Type B pancreatic cell (in vitro differentiated cells): ENCODE measurements at regions not wholly inside any gene's neighbourhood (a gene's known extent, or its start where the extent isn't known, plus 50 kb on each side); places are given as distances from the start of the nearest gene placed in this dataset.
"Not testable (repeated sequence)": the region's sequence is repeated elsewhere in the genome, so short reads cannot be mapped to it uniquely, and the experiment has no call there.

ENCODE experiments used
- DNase-seq: peaks from one replicate; pipeline ENCODE4 v3.0.0; 2021; ENCODE audit warnings: mixed read lengths; ENCODE audit not compliant: unreplicated experiment; ENCODE audit errors: extremely low spot score
- H3K27ac Mint-ChIP-seq: 2 replicates; pipeline ENCODE4 v1.8.0; 2021; ENCODE audit warnings: mild to moderate bottlenecking, mixed read lengths
- H3K27me3 Mint-ChIP-seq: 2 replicates; pipeline ENCODE4 v1.8.0; 2021; ENCODE audit warnings: mixed read lengths
- H3K36me3 Mint-ChIP-seq: 2 replicates; pipeline ENCODE4 v1.8.0; 2021; ENCODE audit warnings: mixed read lengths
- H3K4me1 Mint-ChIP-seq: one replicate; pipeline ENCODE4 v1.8.0; 2021; ENCODE audit warnings: mixed read lengths; ENCODE audit not compliant: unreplicated experiment
- H3K4me3 Mint-ChIP-seq: 2 replicates; pipeline ENCODE4 v1.8.0; 2021; ENCODE audit warnings: mild to moderate bottlenecking, mixed read lengths
- H3K9me3 Mint-ChIP-seq: 2 replicates; pipeline ENCODE4 v1.8.0; 2021; ENCODE audit warnings: mixed read lengths
- TF ChIP-seq, protein P1 (sequence below): fragments of 200-600 bp; sonication (generic); conservative IDR thresholded peaks from 2 replicates; pipeline ENCODE4 v1.5.0; 2021; ENCODE audit warnings: antibody characterized with exemption, mild to moderate bottlenecking

DNA sequence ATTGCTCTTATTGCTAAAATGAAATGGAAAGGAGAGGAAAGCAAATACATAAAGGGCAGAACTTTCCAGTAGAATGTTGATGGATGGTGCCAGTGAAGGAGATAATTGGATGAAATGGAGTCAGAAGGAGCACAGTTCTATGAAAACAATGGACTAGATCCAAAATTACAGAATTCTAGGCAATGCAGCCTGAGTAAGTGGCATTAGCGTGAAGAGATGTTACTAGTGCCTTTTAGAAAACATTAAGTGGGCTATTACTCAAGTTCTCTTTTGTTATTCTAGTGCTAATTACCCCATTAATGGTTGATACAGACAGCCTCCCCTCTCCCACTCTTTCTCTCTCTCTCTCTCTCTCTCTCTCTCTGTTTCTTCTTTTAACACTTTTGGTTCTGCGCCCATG lies 209.5 kb upstream of the RGS17 start:
- Mint-ChIP-seq H3K36me3 (no peaks in the 10 kb centered on the region), H3K4me3 (no peak overlapping the region), H3K4me1 (no peaks in the 10 kb centered on the region), H3K27me3 (no peaks in the 10 kb centered on the region), H3K27ac (no peak overlapping the region), H3K9me3 (peaks cover 8% of the 10 kb centered on the region)
- TF ChIP-seq, protein P1, sequence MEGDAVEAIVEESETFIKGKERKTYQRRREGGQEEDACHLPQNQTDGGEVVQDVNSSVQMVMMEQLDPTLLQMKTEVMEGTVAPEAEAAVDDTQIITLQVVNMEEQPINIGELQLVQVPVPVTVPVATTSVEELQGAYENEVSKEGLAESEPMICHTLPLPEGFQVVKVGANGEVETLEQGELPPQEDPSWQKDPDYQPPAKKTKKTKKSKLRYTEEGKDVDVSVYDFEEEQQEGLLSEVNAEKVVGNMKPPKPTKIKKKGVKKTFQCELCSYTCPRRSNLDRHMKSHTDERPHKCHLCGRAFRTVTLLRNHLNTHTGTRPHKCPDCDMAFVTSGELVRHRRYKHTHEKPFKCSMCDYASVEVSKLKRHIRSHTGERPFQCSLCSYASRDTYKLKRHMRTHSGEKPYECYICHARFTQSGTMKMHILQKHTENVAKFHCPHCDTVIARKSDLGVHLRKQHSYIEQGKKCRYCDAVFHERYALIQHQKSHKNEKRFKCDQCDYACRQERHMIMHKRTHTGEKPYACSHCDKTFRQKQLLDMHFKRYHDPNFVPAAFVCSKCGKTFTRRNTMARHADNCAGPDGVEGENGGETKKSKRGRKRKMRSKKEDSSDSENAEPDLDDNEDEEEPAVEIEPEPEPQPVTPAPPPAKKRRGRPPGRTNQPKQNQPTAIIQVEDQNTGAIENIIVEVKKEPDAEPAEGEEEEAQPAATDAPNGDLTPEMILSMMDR: no peak
- no peak for DNase-seq

DNA sequence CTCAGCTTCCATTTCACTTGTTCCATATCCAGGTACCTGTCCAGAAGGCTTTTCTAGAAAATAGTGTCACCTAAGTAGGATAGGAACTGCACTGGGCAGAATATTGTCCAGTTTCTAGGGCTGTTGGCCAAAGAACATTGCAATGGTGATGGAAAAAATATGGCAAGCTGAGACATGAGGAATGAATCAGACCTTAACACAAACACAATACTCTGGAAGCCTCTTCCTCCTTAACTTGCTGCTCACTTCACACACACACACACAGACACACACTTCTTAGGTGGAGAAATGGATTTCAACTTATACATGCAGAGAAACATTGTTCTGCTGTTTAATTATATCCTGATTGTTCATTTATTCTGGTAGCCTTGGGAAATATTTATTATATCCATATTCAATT lies 203.0 kb upstream of the RGS17 start:
- Mint-ChIP-seq H3K9me3 (peaks cover 8% of the 10 kb centered on the region), H3K4me1 (no peaks in the 10 kb centered on the region), H3K4me3 (no peak overlapping the region), H3K27me3 (no peaks in the 10 kb centered on the region), H3K27ac (no peak overlapping the region), H3K36me3 (no peaks in the 10 kb centered on the region)
- DNase-seq: no peak
- TF ChIP-seq, protein P1: no peak

DNA sequence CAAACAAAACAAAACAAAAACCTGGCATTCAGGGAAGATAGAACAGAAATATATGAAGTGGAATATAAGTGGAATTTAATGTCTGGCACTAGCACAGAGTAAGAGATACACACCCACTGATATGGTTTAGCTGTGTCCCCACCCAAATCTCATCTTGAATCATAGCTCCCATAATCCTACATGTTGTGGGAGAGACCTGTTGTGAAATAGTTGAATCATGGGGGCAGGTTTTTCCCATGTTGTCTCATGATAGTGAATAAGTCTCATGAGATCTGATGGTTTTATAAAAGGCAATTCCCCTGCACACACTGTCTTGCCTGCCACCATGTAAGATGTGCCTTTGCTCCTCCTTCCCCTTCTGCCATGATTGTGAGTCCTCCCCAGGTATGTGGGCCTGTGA lies 200.1 kb upstream of the RGS17 start:
- DNase-seq, H3K4me3 Mint-ChIP-seq, H3K4me1 Mint-ChIP-seq, H3K9me3 Mint-ChIP-seq, H3K27me3 Mint-ChIP-seq, H3K36me3 Mint-ChIP-seq, H3K27ac Mint-ChIP-seq: not testable (repeated sequence)

DNA sequence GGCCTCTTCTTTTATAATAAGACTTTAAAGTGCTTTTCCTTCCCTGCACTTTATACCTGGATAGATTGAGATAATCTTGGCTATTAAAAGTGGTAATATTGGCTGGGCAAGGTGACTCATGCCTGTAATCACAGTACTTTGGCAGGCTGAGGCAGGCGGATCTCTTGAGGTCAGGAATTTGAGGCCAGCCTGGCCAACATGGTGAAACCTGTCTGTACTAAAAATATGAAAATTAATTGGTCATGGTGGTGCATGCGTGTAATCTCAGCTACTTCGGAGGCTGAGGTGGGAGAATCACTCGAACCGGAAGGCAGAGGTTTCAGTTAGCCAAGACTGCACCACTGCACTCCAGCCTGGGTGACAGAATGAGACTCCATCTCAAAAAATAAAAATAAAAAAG lies 197.1 kb upstream of the RGS17 start:
- Mint-ChIP-seq H3K4me1 (no peaks in the 10 kb centered on the region), H3K36me3 (no peaks in the 10 kb centered on the region), H3K4me3 (no peak overlapping the region), H3K9me3 (no peaks in the 10 kb centered on the region), H3K27ac (no peak overlapping the region), H3K27me3 (no peaks in the 10 kb centered on the region)
- TF ChIP-seq, protein P1: no peak
- DNase-seq: no peak

GRCh38 chr6:153325661-153326060 lies 194.6 kb upstream of the RGS17 start:
- H3K27ac Mint-ChIP-seq: no peak overlapping the region
- no peaks in the 10 kb centered on the region for H3K4me1 Mint-ChIP-seq
- no peaks in the 10 kb centered on the region for H3K27me3 Mint-ChIP-seq
- no peak for DNase-seq
- no peaks in the 10 kb centered on the region for H3K36me3 Mint-ChIP-seq
- H3K4me3 Mint-ChIP-seq: no peak overlapping the region
- H3K9me3 Mint-ChIP-seq: no peaks in the 10 kb centered on the region
- TF ChIP-seq, protein P1: no peak

- no peaks in the 10 kb centered on the region for H3K9me3 Mint-ChIP-seq
- H3K27ac Mint-ChIP-seq: no peak overlapping the region
- DNase-seq: no peak
- H3K4me3 Mint-ChIP-seq: no peak overlapping the region
- H3K4me1 Mint-ChIP-seq: peaks cover 11% of the 10 kb centered on the region
- H3K27me3 Mint-ChIP-seq: peaks cover 21% of the 10 kb centered on the region
- no peaks in the 10 kb centered on the region for H3K36me3 Mint-ChIP-seq
- TF ChIP-seq, protein P1: peak; percentile 69
Observed at GRCh38 chr6:153312634-153313033, 181.6 kb upstream of the RGS17 start.
